ENCODE measurements at regions not wholly inside any gene's neighbourhood (a gene's known extent, or its start where the extent isn't known, plus 50 kb on each side); places are given as distances from the start of the nearest gene placed in this dataset.

DNA sequence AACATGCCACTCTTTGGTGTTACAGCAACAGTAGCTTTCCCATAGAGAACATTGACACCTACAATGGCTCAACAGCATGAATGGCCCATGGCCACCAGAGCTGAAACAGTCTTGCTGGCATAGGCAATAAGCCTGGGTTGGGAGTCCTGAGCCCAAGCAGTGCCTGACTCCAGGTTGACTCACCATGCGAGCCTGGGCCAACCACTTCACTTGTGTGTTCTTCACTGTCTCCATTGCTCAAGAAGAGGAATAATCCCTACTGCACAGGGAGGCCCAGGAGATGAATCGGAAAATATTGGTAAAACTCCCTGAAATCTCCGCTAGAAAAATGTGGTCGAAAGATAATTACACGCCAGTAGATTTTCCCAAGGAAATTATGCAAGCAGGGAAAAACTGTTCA lies 89.2 kb upstream of the INHBA start:
- no peak for DNase-seq

DNA sequence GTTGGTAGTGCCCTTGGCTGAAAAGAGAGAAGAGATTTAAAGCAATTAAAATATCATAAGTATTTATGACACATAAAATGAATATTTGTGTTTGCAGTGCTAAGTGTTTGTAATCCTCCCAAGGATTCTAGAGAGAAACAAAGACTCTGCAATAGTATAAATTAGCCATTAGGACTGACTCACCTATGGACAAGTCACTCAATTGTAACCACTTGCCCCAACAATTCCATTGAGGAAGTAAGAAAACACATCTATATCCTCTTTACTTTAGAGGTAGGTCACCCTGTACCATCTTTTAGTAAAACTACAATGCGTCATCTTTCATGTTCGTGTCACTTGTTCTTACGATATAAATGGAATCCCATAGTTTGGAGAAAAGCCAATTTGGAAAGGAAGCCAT lies 85.7 kb upstream of the INHBA start:
- DNase-seq = no peak

DNA sequence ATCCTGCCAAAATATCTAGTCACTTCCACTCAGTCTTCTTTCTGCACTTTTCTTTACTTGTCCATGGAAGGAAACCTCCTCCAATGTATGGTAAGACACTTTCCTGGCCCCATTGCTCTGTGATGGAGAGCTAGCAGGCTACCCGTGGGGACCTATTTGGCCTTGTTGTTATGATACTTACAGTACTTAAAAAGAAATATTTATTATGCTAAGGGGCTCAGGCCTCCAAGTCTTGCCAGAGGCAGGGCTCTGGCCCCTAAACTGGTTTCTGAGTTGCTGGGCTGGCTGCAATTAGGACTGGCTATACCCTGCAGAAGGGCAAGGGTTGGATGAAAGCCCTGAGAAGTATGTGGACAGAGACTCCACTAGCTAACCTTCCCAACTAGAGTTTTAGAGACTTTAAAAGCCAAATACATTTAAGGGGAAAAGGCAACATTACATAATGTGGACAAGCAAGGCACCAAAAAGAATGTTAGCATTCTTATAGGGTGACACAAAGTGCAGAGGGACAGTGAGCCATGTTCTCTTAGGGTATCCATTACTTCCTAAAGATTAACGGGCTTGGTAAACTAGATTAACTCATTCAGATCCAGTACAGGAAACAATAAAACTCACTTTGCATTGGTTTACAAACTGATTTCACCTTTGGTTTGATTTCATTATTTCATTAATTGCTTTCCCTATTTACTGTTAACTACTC lies 84.9 kb upstream of the INHBA start:
- DNase-seq = no peak

DNA sequence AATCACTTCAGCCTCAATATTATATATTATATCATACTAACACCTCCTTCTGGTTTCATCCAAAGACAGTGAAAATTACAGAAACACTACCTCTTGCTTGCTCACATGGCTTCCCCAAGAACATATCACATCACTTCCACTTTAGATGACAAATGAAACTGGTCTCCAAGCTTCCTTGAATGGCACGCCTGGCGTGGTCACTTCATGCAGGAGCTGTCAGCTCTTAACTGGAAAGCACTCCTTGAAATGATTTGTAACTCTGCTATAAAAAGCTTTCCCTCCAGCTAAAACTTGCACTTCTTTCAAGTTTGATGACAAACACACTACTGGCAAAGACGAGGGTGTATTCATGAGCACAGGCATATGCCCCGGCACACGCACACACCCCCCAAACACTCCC lies 84.1 kb upstream of the INHBA start:
- no peak for DNase-seq

DNA sequence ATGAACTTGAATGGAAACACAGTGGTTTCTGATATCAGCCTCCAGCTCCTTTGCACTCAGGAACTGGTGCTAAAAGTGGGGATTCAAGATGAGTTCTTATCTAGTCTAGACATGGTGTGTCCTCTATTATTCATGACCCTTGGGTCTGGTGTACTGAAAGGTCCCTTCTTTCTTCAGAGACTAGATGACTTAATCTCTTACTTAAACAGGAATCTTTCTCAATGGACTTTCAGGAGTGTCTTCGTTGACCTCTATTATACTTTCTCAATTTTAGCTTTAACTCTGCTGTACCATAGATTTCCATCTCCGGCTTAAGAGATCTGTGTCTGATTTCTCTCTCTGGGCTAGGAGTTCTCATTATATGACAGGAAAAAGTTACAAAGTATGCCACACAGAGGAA lies 83.5 kb upstream of the INHBA start:
- peak; percentile 6 for DNase-seq

DNA sequence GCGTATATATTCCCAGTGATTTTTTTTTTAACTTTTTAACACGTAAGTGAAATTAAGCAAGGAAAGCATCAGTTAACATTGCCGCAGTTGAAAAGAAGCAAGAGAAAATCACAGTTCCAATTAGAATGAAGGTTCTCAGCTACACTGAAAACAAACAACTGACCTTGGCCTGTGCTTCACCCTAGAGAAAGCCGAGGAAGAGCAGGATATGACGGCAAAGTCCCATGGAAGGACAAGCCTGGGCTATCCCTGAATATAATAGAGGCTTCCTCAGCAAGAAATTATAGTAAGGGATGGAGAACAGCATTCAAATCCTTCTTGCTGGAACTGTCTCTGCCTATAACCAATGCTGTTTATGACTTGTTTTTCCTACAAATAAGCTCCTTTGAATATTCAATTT lies 83.0 kb upstream of the INHBA start:
- DNase-seq = no peak

DNA sequence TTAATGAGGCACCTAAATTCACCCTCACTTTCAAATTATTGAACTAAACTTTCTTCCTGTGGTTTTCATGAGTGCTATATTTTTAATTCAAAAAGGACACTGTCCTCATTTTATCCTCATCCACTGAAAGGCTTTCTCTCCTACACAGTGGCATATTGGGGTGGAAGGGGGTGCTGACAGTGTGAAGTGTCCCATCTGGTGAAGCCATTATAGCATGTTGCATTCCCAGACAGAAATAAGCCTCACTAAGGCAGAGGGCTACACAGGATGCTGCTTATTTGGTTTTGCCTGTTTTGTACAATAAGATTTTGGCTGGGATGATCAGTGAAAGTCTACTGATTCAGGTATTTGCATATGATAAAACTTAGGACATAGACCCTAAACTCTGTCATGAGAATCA lies 82.4 kb upstream of the INHBA start:
- no peak for DNase-seq

DNA sequence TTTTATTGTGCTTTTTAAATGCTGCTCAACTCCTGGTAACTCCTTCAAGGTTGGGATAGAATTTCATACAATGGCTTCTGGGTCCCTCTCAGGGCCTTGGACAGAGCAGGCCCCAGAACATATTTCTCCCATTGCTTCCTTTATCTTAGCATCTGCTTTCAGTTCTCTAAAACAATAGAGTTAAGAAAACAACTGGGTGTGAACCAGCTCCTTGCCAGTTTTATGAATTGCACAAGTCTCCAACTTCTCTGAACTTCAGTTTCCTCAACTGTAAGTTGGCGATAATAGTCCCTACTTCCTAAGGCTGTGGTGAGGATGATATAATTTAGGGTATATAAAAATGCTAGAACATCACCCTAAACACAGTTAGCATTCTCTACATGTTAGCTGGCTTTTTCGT lies 77.0 kb upstream of the INHBA start:
- peak; percentile 75 for DNase-seq

DNA sequence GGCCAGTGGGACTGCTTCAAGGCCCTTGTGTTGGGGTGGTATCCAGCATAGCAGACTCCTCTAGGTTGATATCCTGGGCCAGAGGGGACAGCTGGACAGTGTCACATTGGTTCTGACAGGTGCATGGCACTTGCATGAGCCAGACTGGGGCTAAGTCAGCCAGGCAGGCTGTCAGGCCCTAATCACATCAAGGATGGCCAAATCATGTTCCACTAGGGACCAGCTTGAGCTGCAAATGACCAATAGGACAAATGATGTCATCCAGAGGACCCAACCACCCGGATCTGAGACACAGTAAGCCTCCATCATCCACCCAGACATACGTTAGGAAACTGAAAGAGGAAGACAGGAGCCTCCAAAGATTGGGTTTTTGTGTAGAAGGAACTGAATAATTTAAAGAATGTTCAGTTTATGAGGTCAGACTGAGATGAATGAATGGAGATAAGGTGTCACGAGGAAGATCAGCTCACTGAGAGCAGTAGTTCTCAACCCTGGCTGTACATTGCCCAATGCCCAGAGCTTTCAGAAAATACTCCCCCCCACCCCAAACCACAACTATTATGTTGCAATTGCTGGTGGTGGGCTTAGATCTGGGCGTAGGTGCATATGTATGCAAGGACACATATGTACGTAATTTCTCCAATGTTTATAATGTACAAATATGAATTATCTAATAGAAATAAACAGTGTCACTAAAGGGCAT lies 75.2 kb upstream of the INHBA start:
- DNase-seq = peak; percentile 71

DNA sequence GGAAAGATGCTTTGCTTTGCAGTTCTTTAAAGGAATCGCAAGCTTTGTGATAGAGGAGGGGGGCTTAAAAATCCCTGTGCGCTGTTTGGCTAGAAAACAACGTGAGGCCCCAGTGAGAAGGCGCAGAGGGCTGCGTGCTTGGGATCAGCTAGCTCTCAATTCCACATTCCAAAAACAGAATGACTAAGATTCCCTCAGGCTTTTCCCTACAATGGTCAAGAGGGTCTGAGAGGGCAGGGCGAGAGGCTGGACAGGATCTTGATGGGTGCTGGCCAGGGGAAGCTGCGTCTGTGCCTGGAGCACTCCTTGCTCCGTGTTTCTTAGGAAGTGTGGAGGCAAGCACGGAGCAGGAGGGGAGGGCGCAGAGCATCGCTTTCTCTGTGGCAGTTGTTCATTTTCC lies 72.1 kb upstream of the INHBA start:
- no peak for DNase-seq

DNA sequence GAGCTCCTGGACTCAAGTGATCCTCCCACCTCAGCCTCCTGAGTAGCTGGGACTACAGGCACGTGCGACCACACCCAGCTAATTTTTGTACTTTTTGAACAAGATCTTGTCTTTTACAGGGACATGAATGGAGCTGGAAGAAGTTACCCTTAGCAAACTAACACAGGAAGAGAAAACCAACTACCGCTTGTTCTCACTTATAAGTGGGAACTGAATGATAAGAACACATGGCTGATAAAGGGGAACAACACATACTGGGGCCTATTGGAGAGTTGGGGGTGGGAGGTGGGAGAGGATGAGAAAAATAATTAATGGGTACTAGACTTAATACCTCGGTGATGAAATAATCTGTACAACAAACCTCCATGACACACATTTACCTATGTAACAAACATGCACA lies 70.9 kb upstream of the INHBA start:
- peak; percentile 32 for DNase-seq

DNA sequence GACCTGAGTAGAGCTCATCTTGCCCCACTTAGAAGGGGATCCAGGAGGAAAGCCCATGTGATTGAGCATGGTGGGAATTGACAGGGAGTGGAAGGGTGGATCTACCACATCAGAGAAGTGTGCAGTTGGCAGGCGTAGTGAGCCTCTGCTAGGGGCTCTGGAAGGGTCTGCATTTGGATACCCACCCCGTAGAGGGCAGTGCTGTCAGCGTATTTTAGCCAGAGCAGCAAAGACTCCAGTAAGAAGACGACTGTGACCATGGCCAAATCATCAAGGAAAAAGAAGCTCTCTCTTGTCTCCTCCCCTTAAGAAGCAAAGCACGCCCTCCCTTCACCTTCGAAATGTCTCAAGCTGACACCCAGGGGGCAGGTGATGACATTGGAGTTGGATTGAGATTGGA lies 68.8 kb upstream of the INHBA start:
- no peak for DNase-seq

DNA sequence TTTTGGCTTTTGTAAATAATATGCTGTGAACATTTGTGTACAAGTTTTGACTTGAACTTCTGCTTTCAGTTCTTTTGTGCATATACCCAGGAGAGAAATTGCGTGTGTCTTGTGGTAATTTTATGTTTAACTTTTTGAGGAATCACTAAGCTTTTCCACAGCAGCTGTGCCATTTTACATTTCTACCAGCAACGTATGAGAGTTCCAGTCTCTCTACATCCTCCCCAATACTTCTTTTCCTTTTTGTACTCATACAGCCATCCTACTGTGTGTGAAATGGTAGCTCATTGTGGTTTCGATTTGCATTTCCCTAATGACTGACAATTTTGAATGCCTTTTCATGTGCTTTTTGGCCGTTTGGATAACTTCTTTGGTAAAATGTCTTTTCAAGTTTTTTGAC lies 66.3 kb upstream of the INHBA start:
- DNase-seq = no peak

DNA sequence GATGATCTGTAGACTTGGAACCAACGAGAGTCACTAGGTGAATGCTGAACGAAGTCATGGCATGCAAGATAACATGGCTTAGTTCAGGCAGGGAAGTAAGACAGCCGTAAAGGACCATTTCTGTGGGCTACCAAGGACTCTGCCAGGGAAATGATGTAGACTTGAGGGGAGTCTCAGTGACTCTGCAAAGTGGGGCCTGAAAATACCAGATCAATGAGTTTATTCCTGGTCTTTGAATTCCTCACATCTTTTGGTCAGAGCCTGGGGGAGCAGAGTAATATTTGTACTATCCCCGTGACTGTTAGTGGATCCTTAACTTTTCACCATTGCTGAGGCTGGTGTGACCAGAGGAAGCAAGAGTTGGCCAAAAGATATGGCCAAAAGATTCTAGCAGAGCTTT lies 60.7 kb upstream of the INHBA start:
- no peak for DNase-seq

DNA sequence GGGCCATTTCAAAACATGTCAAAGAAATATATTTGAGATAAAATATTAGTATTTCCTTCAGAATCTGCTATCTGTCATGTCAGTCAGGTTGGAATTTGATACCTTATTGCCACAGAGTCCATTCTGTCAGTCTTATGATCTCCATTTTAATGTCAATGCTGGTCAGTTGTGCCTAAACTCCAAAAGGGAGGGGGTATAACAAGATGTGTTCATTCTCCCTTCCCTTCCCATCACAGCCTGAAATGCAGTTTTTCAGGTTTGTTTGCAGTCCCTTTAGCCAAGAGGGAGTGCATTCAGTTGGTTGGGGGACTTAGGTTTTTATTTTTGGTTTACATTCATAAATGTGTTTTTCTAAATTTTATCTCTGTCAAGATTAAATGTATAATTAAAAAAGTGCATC lies 59.8 kb upstream of the INHBA start:
- no peak for DNase-seq

DNA sequence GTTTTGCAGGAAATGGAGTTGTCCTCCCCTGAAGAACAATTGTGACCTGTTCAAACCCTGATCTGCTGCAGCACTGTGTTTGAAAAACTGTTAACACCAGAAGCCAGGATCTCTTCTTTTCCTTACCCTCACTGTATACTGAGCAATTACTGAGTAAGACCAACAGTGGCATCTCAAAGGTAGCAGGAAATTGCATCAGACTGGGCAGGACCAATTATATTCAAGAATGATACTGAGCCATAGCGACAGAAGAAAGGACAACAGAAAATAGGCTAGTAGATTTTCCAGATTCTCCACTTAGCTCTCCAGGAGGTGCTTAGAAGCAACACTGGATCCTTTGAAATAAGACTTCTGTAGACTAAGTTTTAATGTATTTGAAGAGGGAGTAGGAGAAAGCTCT lies 57.4 kb upstream of the INHBA start:
- no peak for DNase-seq

DNA sequence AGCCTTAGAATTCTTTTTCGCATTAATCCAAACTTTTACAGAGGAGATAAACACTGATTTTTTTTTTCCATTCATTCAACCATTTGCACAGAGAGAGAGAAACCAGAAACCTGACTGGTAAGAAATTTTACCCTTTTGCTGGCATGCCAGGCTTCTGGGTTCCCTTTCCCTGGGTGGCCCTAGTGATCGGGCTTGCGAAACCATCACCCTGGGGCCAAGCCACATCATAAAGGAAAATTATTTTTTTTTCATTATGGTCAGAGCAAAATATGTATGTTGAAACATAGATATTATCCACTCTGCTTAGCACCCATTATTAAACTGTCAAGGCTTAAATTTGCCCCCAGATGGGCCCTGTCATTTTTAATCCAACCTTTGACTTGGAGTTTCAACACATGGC lies 55.4 kb upstream of the INHBA start:
- DNase-seq = no peak

DNA sequence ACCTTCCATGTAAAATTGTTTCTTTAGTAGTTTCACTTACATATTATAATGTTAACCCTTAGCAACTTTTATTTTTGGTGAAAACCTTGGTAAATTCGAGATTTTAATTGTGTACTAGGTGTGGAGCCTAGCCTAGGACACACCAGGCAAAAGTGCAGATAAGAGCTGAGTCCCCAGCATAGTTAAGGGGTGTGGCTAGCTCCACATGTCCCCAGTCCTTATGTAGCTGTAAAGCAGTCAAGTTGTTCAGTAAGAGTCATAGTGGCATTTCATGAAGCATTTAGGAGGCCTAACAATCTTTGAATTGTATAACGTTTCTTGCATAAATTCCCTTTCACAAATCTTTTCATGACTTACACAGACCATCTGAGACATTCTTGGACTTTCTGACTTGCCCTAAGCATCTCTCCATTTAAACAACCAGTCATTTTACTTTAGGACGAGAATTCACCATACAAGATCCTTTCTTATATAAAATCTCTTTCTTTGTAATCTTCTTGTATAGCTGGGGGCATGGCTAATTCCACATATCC lies 53.8 kb upstream of the INHBA start:
- DNase-seq = no peak

DNA sequence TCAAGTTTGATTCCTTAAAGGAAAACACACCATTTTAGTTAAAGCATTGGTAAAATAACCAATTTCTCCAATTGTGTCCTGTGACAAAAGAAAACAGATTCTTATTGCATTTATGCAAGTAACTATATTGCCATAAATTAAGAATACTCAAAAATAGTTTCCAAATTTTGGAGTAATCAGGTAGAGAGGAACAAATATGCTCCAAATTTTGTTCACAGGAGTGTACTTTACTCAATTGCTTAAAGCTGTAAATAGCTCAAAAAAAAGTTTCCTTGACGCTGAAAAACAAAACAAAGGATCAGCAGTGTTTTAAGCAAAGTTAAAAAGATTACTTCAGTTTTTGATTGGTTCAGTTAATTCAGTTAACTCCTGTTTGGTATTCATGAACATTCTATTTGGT lies 52.2 kb upstream of the INHBA start:
- DNase-seq = no peak

DNA sequence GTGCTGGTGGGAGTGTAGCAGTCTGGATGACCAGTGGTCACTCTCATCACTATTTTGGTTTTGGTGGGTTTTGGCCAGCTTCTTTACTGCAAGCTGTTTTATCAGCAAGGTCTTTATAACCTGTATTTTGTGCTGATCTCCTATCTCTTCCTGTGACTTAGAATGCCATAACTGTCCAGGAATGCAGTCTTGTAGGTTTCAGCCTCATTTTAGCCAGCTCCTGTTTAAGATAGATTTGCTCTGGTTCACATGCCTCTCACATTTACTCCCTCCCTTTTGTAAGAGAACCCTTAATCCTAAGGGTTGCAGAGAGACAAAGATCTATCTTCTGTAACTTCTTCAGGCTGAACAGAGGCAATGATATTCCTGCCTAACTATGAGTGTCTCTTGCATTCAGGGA lies 51.2 kb upstream of the INHBA start:
- no peak for DNase-seq

All from hematopoietic multipotent progenitor cell treated with erythropoietin and hydrocortisone succinate and interleukin-3 and kit ligand, for 6 days (in vitro differentiated cells).